Stimulated activated CD4-positive, alpha-beta T cell treated with anti-CD3 and anti-CD28 coated beads, TNF-alpha, amount 100 ng/mL, for 24 hours (primary cell): ENCODE measurements at regions not wholly inside any gene's neighbourhood (a gene's known extent, or its start where the extent isn't known, plus 50 kb on each side); places are given as distances from the start of the nearest gene placed in this dataset.
"Not testable (repeated sequence)": the region's sequence is repeated elsewhere in the genome, so short reads cannot be mapped to it uniquely, and the experiment has no call there.

ENCODE experiments used
- DNase-seq, 3 experiments: peaks; one replicate each; pipeline ENCODE4 v3.0.0-alpha.2; 2020; ENCODE audit warnings: low read depth in 3 of 3

DNA sequence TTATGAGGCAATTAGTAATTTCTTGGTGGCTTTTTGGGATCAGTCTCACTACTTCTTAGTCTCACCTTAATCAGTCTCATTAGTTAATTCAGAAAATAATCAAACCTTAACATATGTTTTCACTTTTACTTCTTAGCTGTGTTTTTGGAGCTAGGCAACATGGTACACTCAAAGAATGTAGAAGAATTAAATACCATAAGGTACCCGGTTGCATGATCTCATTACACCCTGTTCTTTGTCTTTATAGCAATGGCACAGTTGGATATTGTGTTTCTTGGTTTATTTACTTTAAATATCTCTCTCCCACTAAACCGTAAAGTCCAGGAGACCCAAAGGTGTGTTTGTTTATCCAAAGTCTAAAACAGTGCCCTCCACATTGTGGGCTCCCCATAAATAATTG, 132.3 kb downstream of the TNFSF18 start:
- no peak for DNase-seq

DNA sequence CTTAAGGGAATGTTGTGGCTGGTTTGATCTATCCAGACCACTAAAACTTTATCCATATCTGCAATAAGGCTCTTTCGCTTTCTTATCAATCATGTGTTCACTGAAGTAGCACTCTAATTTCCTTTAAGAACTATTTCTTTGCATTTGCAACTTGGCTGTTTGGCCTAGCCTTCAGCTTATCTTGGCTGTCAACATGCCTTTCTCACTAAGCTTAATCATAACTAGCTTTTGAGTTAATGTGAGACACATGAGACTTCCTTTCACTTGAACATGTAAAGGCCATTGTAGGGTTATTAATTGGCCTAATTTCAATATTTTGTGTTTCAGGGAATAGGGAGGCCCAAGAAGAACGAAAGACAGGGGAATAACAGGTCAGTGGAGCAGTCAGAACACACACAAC, 124.7 kb downstream of the TNFSF18 start:
- DNase-seq = no peak

DNA sequence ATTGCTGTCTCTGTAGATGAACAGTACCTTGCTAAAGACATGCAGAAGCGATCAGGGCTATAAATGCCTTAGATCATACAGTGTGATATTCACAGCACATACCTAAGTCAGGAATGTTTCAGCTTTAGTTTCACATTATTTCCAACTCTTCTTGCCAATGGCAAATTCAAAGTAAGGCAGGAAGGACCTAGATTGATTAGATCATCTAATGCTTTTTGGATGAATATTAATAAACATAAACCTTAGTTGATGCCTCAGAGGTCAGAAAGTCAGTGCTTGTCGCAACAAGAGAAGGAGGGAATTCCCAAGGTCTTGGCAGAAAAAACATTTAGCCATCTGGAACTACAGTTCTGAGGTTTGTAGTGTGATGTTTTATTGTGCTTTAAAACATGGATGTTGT, 122.3 kb downstream of the TNFSF18 start:
- no peak for DNase-seq

DNA sequence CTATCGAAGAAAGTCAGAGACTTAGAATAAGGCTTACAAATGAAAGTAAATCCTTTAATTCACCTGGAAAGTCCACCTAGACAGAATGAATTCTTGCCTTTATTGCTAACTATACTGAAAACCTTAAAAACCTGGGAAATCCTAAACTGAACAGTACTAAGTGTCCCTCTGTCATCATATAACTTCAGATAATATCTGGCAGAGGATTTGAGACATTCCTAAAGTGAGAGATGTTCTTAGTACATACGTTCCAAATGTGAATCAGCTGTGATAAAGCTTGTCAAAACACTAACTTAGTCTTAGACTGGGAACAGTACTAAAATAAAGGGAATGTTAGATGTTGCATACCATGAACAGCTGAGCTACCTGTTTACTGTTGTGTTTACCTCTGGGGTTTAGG, 121.7 kb downstream of the TNFSF18 start:
- no peak for DNase-seq

- no peak for DNase-seq
Observed at GRCh38 chr1:172930142-172930541, 120.6 kb downstream of the TNFSF18 start.

GRCh38 chr1:172931340-172931739, 119.4 kb downstream of the TNFSF18 start:
- DNase-seq = no peak

DNA sequence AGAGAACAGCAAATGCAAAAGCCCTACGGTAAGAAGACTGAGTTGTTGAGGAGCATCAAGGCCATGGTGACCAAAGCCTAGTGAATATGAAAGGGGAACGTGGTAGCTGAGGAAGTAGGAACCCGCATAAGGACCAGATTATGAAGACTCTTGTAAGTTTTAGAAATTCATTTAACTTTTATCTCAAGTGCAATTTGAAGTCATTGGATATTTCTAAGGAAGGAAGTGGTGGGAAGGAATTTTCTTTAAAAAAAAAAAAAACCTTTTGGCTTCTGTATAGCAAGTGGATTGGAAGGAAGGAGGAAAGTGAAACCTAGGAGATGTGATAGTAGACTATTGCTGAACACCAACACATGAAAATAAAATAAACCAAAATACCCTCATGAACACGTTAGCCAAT, 119.0 kb downstream of the TNFSF18 start:
- DNase-seq = no peak

DNA sequence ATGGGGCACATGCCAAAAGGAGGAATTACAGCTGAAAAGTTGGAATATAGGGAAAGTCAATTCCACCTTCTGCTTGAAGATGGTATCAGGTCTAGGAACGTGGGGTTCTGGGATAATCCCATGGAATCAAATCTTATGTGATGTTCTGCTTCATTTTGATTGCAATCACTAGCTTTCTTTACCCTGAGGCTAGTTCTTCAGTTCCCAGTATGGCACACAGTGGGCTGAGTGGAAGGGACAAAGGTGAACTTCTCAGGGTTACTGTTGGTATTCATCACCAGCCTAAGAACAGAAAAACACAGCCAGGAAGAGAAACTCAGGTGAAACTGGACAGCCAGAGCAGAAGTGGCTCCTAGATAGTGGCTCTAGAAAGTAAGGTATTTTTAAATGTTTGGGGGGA, 117.8 kb downstream of the TNFSF18 start:
- no peak for DNase-seq

GRCh38 chr1:172934417-172934762, 116.4 kb downstream of the TNFSF18 start:
- no peak for DNase-seq

DNA sequence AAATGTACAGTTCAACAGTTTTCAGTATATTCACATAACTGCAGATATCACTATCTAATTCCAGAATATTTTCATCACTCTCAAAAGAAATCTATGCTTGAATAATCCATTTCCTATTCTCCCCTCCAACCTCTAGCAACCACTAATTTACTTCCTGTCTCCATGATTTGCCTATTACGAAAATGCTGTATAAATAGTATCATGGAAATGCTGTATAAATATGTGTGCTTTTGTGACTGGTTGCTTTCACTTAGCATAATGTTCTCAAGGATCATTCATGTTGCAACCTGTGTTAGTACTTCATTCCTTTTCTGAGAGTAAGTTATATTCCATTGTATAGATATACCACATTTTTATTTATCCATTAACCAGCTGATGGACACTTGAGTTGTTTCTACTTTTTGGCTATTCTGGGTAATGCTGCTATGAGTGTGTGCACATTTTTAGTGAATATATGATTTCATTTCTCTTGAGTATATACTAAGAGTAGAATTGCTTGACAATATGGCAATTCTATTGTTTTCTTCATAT, 115.6 kb downstream of the TNFSF18 start:
- no peak for DNase-seq

GRCh38 chr1:172936088-172936645, 114.6 kb downstream of the TNFSF18 start:
- no peak for DNase-seq

DNA sequence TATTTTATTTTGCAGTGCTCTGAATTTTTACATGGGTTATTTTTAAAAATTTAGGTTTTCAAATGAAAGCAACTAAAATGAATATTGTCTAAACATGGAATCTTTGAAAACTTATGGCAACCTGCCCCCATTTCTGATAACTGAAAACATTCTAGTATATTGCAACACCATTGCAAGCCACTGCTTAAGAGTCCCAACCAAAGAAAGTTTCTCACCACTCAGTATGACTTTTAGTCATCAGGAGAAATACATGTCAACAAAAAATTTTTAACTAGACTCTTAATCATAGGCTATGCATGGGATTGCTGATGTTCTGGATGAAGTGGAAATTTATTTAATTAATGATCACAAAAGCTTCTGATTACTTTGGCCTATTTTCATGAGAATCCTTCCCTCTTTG, 112.1 kb downstream of the TNFSF18 start:
- DNase-seq = no peak

GRCh38 chr1:172939475-172939874, 111.3 kb downstream of the TNFSF18 start:
- no peak for DNase-seq

GRCh38 chr1:172940174-172940855, 110.4 kb downstream of the TNFSF18 start:
- DNase-seq = no peak

GRCh38 chr1:172941471-172941870, 109.3 kb downstream of the TNFSF18 start:
- DNase-seq = no peak

DNA sequence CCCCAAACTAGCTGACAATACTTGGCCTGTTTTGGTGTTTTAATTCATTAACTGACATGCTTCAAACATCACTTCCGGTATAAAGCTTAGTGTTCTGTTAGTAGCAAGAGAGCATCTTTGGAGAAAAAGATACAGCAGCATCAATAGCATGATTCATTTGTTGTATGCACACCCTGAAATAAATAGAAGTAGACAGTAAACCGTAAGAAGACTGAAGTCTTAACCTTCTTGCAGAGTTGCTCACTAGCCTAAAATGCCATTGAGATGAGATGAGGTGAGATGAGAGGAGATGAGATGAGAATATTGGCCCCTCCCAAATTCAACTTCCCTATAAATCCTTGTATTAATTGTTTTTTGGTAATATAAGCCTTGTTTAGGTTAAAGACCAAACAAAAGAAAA, 108.8 kb downstream of the TNFSF18 start:
- no peak for DNase-seq

GRCh38 chr1:172943138-172943537, 107.6 kb downstream of the TNFSF18 start:
- not testable (repeated sequence) for DNase-seq

DNA sequence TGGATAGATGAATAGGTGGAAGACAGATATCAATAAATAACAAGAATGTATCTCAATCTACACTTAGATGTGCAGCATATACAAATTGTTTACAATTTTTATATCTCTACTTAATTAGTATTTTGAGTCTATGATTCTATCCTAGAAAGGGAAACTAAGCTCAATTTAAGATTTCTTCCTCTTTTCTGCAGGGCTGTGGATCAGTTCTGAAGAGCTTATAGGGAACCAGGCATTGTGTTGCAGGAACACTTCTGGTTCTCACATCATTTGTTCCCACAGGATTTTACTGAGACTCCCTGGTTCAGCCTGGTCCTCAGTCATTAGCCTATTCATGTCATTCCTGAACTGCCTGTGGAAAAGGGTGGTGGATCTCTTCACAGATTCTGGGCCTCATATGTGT, 105.8 kb downstream of the TNFSF18 start:
- no peak for DNase-seq

DNA sequence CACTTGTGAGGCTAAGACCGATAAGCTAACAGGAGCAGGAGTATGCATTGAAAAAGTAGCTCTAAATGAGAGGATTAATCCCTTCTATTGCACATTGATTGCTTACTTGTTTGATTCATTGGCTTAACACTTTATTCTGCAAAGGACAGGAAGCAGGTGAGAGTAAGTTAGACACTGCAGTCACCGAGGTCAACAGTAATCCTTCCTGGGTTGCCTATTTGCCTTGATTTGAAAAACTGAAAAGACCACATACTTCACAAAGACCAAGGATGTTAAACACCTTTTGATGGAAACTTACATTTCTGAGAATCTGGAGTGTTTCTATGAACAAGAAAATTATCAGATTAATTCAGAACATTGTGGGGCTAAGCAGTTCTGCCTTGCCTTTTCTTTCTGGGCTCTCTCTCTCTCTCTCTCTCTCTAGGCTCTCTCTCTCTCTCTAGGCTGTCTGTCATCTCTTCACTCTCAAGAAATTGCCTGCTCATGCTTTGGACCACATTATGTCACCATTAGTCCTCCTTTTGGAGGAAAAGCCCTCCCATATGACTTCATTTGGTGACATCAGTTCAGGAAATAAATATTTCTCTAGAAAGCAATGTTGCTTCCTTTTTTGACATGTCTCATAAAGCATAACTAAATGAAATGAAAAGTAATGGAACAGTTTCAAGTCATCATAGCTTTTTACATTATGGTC, 103.8 kb downstream of the TNFSF18 start:
- no peak for DNase-seq

GRCh38 chr1:172948457-172948856, 102.3 kb downstream of the TNFSF18 start:
- DNase-seq = peak in 1 of 3 experiments; percentile 7

DNA sequence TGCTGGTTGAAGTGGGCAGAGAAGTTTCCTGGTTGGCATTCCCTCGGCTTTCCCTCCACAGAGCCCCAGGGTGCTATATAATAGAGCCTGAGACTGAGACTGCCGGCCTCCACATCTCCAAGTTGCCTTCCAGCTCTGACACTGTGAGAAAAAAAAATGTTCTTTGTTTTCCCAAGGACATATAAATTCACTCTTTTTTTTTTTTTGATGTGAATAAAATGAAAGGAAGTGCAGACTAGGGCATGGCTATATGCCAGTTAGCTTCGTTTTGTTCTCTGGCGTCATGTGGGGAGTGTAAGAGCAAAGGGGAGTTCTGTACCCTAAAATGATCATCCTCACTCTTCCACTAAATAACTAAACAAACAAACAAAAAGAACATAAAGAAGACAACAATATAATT, 101.6 kb downstream of the TNFSF18 start:
- DNase-seq = no peak

GRCh38 chr1:172950528-172950927, 100.2 kb downstream of the TNFSF18 start:
- no peak for DNase-seq

DNA sequence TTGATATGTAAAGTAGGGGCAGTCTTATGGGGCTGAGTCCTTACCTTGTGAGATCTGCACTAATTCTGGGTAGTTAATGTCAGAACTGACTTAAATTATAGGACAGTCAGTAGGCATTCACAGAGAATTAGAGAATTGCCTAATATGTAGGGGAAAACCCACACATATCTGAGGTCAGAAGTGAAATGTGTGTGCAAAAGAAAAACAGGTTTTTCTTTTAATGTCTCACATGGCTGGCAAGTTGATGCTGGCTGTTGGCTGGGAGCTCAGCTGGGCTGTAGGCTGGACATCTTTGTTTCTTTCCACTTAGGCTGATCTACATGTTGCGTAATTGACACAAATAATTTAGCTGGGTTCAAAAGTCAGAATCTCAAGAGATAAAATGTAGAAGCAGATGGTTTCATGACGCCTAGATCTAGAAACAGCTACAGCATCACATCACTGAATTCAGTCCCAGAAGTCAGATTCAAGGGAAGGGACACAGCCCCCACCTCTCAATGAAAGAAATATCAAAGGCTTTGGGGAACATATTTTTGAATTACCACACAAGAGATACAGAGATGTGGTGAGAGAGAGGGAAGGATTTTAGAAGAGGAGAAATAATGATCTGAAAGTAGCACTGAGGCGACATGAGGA, 98.9 kb downstream of the TNFSF18 start:
- no peak for DNase-seq
